Activated CD4-positive, alpha-beta T cell treated with anti-CD3 and anti-CD28 coated beads, Interleukin-2, Interleukin-6, amounts not matched to agents 100 ng/mL and 50 ng/mL, durations not matched to agents 16 hours and 8 hours (primary cell): ENCODE measurements at regions not wholly inside any gene's neighbourhood (a gene's known extent, or its start where the extent isn't known, plus 50 kb on each side); places are given as distances from the start of the nearest gene placed in this dataset.
"Not testable (repeated sequence)": the region's sequence is repeated elsewhere in the genome, so short reads cannot be mapped to it uniquely, and the experiment has no call there.

ENCODE experiments used
- DNase-seq: peaks from one replicate; pipeline ENCODE4 v3.0.0-alpha.2; 2020

- DNase-seq: no peak
Observed at GRCh38 chr10:31190488-31190887, 128.5 kb upstream of the ZEB1 start.

- DNase-seq: no peak
Observed at GRCh38 chr10:31192475-31192874, 126.5 kb upstream of the ZEB1 start.

DNA sequence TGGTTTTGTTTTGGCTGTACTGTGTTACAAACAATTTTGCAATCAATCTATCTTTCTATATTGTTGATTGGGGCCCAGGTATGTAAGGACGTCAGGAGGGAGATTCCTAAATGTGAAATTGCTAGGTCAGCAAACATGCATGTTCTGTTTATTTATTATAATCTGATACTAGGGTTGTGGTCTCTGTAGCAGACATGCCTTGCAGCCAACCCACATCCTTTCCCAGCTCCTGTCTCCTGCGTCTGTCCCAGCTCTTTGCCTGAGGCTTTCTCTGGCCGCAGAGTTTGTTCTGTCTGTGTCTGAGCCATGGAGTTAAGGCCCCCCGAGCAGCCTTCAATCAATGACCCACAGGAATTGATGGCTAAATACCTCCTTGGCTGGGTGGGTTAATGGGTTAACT, 124.0 kb upstream of the ZEB1 start:
- no peak for DNase-seq

GRCh38 chr10:31197886-31198285, 121.1 kb upstream of the ZEB1 start:
- DNase-seq: no peak

GRCh38 chr10:31204090-31204489, 114.9 kb upstream of the ZEB1 start:
- no peak for DNase-seq

DNA sequence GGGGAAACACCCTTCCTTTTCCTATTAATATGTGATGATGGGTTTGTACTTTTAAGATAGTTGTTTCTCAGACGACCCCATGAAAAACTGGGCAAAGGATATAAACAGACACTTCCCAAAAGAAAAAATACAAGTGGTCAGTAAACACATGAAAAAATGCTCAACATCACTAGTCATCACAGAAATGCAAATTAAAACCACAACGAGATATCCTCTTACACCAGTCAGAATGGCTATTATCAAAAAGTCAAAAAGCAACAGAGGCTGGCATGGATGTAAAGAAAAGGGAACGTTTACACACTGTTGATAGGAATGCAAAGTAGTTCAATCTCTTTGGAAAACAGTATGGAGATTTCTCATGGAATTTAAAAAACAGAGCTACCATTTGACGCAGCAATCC, 111.4 kb upstream of the ZEB1 start:
- no peak for DNase-seq

- no peak for DNase-seq
Observed at GRCh38 chr10:31209478-31209877, 109.5 kb upstream of the ZEB1 start.

- no peak for DNase-seq
Observed at GRCh38 chr10:31210190-31210589, 108.8 kb upstream of the ZEB1 start.

- no peak for DNase-seq
Observed at GRCh38 chr10:31213959-31214358, 105.1 kb upstream of the ZEB1 start.

DNA sequence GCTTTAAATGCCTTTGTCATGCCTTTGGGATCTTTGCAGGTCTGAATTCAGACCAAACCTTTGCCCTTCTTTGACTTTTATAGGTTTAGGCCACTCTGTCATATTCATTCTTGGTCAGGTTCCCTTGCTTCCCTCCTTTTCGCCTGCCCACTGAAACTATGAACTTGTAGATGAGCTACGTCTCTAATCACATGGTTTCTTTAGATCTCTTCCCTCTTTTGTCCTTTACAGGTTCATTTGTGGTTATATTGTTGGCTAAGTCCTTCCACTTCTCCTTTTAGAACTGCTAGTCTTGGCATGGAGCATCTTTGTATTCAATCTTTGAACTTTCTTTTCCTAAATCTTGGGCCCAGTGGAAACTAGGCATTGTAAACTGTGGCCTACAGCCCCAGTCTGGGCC, 104.0 kb upstream of the ZEB1 start:
- DNase-seq: no peak

- DNase-seq: no peak
Observed at GRCh38 chr10:31219306-31219705, 99.7 kb upstream of the ZEB1 start.

- DNase-seq: not testable (repeated sequence)
Observed at GRCh38 chr10:31228780-31229179, 90.2 kb upstream of the ZEB1 start.

- no peak for DNase-seq
Observed at GRCh38 chr10:31239961-31240360, 79.1 kb upstream of the ZEB1 start.

DNA sequence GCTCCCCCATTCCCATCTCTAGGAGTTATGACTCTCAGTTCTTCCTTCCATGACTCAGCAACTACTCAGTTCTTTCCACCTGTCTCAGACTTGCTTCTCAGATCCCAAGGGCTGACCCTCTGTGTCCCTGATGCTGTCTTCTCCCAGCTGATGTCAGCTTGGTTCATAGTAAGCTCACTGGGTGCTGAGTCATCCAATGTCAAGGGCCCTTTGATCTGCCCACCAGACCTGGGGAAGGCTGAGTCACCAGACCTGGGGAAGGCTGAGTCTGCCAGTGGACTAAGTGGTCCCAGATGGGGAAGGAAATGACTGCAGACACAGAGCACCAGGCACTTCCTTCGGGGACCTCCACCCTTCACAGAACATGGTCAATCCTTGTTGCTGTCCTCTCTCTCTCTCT, 76.1 kb upstream of the ZEB1 start:
- DNase-seq: peak; percentile 58

DNA sequence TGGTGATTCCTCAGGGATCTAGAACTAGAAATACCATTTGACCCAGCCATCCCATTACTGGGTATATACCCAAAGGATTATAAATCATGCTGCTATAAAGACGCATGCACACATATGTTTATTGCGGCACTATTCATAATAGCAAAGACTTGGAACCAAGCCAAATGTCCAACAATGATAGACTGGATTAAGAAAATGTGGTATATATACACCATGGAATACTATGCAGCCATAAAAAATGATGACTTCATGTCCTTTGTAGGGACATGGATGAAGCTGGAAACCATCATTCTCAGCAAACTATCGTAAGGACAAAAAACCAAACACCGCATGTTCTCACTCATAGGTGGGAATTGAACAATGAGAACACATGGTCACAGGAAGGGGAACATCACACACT, 67.9 kb upstream of the ZEB1 start:
- DNase-seq: not testable (repeated sequence)

- DNase-seq: no peak
Observed at GRCh38 chr10:31253237-31253636, 65.8 kb upstream of the ZEB1 start.

- no peak for DNase-seq
Observed at GRCh38 chr10:31261511-31262311, 57.3 kb upstream of the ZEB1 start.

DNA sequence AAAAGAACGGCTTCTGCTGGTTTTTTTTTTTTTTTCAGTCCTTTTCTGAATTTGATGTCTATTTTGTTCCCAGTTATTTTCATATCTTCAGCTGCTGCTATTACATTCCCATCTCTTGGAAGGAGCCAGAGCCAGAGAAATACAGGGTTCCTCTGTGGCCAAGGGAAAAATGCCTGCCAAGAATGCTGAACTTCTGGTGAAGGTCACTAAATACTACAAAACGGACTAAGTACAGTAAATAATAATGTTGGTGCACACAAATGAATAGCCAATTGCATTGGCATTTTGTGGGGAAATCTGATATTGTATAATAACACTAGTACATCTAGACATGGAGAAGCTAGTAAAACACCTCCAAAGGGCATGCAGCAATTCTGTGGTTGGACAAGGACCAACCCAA, 56.3 kb upstream of the ZEB1 start:
- DNase-seq: no peak

GRCh38 chr10:31263903-31264302, 55.1 kb upstream of the ZEB1 start:
- DNase-seq: no peak

GRCh38 chr10:31268444-31269303, 50.3 kb upstream of the ZEB1 start:
- DNase-seq: no peak
